ENCODE measurements at regions not wholly inside any gene's neighbourhood (a gene's known extent, or its start where the extent isn't known, plus 50 kb on each side); places are given as distances from the start of the nearest gene placed in this dataset.
"Not testable (repeated sequence)": the region's sequence is repeated elsewhere in the genome, so short reads cannot be mapped to it uniquely, and the experiment has no call there.

DNA sequence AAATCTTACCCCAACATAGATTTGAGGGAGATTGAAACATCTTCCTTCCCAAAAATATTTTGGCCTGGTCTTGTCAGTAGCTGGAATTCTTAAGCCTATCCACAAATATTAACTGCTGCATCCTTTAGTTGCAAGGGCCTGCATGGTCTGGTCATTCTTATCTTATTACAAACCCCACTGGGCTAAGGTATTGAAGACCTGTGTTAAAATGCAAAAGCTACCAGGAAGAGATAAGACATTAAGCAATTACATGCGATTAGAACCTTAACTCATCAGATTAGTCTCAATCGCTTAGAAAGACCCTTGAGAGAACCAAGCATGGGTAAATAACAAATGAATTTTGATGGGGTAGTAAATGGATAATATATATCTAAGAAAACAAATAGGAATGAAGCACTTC, 426.6 kb downstream of the FRK start:
- DNase-seq (ENCODE audit: low read depth in 2 of 2), result no peak

DNA sequence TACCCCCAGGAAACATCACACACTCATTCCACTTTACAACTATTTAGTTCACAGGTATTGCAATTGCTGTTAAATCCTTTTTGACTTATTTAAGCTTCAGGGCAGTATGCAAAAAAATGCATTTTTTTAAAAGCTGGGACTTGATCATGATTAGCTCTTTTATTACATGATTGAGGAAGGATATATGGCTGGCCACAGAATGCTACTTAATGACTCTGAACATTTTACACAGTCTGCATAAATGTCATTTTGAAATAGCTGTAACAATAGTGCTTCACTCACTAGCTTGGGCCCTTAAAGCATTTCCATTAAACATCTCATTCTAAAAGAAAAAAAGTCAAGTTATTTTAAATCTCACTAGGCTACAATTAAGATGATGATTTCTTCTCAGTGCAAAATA, 429.7 kb downstream of the FRK start:
- no peak for DNase-seq (ENCODE audit: low read depth in 2 of 2)

DNA sequence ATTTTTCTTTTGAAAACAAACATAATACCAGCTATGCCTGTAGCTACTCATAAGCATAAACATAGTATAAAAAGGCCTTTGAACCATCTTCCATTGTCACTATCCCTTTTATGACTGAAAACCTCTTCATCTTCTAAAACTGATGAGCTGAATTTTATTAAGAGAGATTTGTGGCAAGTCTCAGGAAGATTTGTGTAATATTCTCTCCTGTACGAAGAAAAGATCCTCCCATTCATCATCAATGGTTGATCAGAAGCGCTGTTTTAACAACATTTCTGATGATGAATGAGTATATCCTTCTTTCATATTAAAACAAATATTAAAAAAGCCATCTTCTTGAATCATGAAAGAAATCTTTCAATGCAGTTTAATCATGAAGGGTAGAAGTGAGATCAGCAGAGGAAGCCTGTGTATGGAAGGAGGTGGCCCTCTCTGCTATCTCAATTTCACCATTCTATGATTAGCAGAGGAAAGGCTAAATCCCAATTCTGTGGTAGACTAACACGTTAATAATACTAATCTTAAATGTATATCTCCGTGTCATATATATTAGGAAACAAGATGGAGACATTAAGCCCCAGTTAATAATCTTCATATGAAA, 430.2 kb downstream of the FRK start:
- DNase-seq (ENCODE audit: low read depth in 2 of 2), result no peak

DNA sequence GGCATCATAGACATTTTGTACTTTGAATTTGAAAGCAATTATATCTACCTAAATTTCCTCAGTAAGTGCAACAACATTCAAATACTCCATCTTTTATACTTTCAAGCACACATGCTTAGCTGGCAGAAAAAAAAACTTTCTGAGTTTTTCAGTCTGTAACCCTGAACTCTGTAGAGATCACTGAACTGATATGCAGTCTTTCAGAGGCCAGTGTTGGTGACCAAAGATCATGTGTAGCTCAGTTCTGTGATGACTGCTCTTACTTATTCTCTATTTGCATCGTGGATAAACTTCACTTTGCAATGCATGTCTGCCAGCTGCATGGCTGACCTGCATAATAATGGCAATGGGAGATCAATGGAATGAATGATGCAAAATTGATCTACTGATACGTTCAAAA, 431.3 kb downstream of the FRK start:
- no peak for DNase-seq (ENCODE audit: low read depth in 2 of 2)

DNA sequence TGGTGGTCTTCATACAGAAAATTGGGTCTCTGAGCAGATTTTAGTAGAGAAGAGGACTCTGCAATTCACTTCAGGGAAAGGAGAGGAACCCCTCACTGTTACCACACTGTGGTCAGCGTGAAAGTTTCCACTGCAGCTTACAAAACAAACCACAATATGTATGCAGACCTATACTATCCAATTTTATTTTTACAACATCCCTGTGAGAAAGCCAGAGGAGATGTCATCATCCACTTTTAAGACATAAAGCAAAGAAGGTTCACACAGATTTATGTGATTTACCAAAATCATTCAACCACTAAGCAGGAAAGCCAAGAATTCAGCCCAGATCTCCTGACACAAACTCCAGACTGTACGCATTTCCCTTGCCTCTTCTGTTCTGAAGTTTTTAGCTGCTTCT, 442.4 kb downstream of the FRK start:
- DNase-seq (ENCODE audit: low read depth in 2 of 2), result no peak

DNA sequence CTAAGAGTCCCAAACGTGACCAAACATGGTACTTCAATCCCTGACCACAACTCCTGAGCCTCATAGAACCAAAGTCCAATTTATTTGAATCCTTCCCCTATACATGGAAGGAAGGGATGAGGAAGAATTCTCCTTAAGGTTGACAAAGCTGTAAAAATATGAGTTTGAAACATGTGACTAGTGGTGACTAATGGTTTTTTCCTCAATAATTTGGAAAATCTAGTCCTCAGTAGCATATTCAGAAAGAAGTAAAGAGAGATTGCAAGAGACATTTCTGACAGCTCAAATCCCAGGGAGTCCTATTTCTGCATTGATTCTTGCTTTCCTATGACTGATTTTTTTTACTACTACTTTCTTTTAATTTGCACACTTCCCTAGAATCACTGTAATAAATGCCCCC, 443.7 kb downstream of the FRK start:
- DNase-seq (ENCODE audit: low read depth in 2 of 2), result no peak

DNA sequence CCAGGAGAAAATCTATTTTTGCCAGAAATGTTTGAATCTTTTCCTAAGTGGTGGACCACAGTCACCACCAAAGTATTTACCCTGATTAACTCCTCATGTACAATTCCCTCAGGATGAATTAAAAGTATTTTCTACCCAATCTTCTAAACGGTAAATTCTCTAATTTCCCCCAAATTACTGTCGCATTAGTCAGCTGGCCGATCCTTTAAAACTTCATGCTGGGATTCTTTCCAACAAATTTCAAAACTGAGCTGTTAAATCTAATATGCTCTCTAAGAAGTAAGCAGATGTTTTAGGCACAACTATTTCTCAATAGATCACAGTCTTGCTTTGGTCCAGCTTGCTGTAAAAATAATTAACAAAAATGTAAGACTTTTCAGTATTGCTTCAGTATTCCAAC, 447.2 kb downstream of the FRK start:
- DNase-seq (ENCODE audit: low read depth in 2 of 2), result no peak

DNA sequence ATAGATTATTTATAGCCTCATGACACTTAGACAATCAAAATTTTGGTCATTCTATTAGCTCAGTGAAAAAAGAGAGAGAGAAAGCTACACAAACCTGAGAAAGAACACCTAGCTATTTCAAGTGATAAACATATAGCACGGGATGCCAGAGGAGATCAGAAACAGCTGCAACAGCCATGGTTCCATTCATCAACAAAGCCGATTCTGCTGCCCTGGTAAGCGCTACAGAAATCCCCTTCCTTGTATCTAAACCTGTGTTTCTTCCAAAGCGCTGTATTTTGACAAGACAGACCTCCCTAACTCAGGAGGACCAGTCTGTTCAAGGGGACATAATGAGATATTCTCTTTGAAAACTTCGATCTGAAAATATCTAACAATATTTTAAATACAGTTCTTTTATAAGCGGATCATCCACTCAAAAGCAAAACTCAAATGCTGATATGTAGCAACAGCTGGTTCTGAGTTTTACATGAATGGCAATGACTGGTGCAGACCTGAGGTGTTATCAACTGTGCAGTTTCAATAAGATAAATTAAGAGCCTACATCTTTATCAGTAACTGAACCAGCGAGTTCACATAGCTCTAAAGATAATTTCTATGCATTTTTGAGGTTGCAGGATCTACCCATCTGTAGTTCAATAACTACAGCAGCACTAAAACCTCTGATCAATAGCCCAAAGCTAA, 447.8 kb downstream of the FRK start:
- DNase-seq (ENCODE audit: low read depth in 2 of 2), result no peak

DNA sequence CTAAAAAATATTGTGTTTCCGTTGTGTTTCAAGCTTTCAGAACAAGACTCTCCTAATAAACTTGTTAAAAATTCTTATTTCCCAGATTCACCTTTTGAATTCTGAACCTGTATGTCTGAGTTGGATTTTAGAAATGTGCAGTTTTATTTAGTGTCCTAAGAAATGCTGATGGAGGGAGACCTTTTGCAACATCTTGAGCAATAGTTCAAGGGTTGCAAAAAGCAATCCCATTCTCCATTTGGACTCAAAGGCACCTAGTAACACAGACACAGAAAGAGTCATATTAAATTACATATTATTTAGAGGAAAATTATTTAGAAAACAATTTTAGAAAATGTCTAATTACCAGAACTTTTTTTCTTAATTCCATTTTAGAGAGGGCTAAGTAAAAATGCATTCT, 448.5 kb downstream of the FRK start:
- DNase-seq (ENCODE audit: low read depth in 2 of 2), result no peak

DNA sequence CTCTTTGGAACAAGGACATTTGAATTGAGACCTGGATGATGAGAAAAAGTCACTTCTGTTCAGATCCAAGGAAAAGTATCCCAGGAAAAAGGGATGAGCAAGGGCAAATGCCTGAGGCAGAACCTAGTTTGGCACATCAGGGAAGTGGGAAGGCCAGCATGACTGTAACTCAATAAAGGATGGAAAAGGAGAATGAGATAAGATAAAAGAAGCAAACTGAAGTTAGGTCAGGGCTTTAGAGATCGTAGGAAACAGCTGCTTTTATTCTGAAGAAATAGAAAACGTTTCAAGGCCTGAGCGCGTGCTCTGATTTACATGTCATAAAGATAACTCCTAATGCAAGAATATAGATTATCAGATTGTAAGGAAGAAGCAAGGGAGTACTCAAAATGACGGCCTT, 450.0 kb downstream of the FRK start:
- no peak for DNase-seq (ENCODE audit: low read depth in 2 of 2)

DNA sequence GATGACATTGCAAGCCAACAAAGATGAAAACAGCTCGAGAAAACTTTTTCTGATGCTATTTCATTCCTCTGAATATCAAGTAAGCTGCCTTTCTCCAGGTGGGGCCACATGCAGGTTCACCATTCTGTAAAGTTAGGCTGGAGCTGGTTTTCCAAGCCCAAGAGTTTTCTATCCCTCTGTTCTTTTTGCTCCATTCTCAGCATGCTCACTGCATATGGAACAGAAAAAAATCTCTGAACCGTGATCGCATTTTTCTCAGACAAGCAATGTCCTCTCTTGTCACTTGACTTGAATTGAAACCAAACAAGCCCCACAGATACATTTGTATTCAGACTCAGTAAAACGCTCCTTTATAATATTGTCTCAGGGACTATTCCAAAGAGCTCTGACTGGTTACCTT, 451.6 kb downstream of the FRK start:
- DNase-seq (ENCODE audit: low read depth in 2 of 2), result no peak

DNA sequence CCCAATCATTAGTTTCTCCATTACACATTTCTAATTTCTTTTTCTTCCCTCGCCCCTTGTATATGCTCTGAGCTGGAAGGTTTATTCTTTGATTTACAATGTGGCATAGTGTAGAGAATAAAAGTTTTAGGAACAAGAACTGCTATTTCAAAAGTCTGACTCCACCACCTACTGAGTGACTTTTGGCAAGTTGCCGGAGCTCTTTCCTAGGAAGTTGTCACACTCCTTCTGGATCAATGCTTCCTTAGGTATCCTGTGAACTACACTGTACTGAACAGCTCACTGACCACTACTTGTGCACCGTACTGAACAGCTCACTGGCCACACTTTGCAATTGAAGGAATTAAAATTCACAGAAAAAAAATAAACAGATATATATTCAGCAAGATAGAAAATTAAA, 458.2 kb downstream of the FRK start:
- DNase-seq (ENCODE audit: low read depth in 2 of 2), result no peak

DNA sequence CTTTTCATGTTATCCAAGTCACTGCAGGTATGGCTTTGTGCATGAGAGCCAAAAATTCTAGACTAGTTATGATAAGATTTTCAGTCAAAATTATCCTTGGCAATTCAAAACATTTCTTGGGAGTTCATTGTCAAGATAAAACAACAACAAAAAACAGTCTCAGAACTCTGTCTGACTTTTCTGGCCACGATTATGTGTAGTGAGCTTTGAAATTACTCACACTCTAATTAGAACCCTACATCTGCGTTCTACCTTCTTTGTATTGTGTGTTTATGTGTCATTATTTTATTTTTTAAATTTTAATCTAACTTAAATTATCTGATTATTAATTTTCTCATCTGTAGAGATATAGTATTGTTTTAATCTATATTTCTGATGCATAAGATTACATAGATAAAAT, 459.2 kb downstream of the FRK start:
- DNase-seq (ENCODE audit: low read depth in 2 of 2), result no peak

DNA sequence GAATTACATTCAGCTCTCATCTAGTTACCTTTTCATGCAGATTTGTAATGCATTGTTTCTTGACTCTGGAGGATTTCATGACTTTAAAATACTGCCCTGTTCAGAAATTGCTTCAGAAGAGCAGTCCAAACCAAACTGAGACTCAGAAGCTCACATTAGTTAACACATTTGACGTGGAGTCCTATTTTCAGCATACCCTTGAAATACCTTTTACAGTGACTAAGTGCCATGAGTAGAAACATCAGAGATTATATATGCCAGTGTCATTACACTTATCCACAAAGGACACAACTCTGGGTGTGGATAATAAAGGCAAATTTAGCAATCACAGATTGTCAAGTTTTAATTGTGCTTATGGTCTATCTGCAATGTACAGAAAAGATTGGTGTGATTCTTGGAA, 459.6 kb downstream of the FRK start:
- DNase-seq (ENCODE audit: low read depth in 2 of 2), result no peak

DNA sequence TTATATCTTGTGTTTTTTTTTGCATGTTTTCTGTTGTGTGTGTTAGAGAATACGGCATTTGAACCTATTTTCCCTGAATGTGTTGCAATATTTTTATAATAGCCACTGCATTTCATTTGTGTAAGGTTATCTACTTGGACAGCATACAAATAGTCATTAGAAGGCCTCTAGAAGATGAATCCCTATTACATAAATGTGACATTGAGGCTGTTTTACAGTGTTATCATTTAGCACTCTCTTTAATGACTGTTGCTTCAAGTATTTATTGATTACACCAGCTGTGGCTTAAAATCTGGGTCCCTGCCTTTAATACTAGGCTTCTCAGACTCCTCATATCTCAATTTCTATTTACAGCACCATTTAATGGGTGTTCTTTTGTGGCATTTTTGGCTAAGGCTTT, 465.8 kb downstream of the FRK start:
- no peak for DNase-seq (ENCODE audit: low read depth in 2 of 2)

DNA sequence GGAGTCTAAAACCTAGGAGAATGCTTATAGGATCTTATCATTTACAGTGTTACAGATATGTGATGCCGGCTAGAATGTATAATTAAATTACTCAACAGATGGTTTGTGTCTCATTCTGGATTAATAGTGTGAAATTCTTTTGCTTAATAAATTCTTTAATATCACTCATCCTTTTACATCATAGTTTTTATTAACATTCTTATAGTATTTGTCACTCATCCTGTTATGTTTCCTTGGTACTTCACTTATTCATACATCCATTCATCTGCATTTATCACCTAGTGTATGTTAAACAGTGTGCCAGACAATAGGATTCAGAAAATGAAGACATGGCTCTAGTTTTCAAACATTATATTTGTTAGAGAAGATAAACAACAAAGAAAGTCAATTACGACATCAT, 468.7 kb downstream of the FRK start:
- no peak for DNase-seq (ENCODE audit: low read depth in 2 of 2)

DNA sequence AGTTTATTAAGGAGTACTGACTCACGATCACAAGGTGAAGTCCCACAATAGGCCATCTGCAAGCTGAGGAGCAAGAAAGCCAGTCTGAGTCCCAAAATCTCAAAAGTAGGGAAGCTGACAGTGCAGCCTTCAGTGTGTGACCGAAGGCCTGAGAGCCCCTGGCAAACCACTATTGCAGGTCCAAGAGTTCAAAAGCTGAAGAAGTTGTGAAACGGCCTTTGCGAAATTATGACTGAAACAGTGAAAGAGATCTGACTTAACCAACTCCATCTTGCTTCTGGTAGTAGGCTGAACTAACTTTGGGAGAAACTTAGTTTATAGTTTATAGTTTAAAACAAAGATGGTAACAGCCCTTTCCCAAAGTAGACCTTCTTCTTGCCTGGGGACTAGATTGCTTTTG, 471.6 kb downstream of the FRK start:
- not testable (repeated sequence) for DNase-seq (ENCODE audit: low read depth in 2 of 2)

DNA sequence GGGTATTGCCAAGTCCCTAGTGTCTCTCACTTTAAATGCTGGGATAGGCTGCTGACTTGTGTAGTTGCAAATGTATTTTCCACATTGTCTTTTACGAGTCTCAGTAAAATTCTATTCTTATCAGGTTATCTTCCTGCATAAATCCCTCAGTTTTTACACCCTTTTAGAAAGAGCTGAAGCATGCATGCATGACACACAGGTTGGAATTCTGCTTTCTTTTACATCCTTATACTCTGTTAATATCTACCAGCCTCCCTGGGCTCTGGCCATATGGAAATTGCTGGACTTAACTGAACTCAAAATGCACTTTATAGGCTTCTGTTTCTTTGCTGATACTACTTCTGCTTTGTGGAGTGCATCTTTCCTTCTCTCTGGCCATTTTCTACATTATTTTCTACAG, 477.4 kb downstream of the FRK start:
- DNase-seq (ENCODE audit: low read depth in 2 of 2), result no peak

DNA sequence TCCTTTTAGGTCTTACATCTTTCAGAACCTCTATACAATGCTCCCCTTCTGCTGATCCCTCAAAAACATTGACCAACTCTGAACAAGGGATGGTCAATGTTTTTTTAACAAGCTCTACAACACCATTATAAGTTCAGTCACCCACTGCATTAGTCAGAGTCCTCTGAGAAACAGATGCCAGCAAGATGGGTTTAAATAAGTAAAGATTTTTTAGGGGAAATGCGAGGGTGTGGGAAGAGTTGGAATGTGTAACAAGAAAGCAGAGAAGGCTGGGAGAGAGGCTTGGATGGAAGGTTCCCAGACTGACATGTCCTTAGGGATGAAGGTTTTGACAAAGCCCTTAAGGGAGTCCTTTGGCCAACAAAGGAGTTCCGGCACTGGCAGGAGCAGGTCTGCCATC, 478.3 kb downstream of the FRK start:
- no peak for DNase-seq (ENCODE audit: low read depth in 2 of 2)

DNA sequence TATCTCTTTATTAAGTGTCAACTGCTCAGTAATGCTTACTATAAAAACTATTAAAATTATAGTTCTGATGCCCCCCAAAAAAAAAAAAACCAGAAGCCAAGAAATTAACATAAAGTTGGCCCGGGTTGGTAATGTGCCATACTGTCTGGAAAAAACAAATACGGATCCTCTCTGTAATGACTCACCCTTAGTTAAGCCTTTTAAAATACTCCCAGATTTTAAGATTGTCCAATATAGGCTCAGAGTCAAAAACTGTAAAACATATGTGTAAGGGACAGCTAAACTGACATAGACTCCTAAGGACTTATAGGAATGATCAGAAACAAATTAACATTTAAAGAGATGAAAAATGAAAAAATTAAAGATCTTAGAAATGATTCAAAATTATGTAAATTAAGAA, 481.1 kb downstream of the FRK start:
- DNase-seq (ENCODE audit: low read depth in 2 of 2), result not testable (repeated sequence)

DNA sequence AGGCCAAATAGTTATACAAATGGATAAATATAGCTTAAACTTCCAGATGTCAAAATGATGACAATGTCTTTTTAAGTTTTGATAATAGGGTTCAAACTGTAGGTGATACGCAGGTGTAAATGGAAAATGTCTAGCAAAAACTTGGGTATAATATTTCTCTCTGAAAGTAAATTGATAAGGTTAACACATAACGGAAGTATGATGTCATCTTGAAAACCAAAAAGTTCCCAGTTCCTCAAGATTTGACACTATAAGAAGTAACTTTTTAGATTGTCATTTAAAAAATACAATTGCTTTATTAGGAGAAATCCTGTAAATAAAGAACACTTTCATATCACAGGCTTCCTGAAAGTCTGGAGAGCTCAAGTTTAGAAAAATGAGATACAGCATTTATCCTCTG, 483.4 kb downstream of the FRK start:
- DNase-seq (ENCODE audit: low read depth in 2 of 2), result no peak

DNA sequence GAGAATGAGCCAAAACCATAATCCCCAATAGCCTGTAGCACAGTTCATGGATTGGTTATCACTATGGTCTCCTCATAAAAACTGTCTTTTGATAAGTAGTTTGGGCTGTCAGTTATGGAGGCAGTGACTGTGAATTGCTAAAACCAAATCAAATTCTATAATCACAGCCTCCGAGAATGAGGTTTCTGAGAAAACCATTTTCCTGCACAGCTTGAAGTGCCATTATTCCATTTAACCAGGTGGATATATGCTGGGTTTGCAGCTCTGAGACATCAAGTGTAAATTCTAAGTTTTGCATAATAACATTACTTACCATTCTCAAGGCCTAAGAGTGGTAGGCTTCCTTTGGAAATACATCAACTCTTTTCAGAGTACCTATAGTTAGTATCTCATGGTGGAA, 485.4 kb downstream of the FRK start:
- no peak for DNase-seq (ENCODE audit: low read depth in 2 of 2)

DNA sequence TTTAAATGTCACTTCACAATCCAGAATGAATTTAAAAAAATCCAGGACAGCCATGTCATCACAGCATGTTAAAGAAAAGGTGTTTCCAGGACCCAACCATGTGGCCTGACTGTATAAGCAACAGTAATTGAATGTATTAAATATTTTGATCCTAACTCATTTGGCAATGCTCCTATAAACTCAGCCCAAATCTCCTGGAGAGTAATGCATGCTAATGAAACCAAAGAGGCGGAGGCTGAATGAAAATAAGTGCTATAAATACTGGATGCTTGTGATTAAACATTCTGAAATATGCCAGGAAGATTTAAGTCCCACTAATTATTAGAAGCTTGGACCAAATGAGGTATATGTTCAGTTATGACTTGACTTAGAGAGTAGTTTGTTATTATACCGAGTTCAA, 486.8 kb downstream of the FRK start:
- DNase-seq (ENCODE audit: low read depth in 2 of 2), result no peak

DNA sequence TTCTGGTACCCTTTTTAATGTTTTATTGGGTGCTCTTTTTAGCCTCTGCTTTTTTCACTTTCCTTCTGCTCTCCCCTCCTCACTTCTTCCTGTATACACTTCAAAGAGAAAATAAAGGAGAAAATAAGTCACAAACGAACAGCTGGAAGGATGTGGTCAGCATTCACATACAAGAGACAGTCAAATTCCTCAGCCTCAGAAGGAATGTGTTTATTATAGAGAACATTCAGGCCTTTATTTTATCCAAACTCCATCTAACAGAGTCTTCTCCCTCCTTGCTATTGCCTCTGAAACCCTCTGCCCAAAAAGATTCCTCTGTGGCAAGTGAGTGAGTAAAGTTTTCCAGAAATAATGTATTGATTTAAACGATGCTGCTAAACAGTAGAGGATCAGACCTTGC, 490.4 kb downstream of the FRK start:
- no peak for DNase-seq (ENCODE audit: low read depth in 2 of 2)

Data from dermis microvascular lymphatic vessel endothelial cell (primary cell).